HG03378 (cell line): ENCODE measurements at regions not wholly inside any gene's neighbourhood (a gene's known extent, or its start where the extent isn't known, plus 50 kb on each side); places are given as distances from the start of the nearest gene placed in this dataset.
"Not testable (repeated sequence)": the region's sequence is repeated elsewhere in the genome, so short reads cannot be mapped to it uniquely, and the experiment has no call there.

Experiments used
- ATAC-seq: cut with Tn5 transposase; IDR thresholded peaks from one replicate; pipeline ENCODE4 v1.9.1; 2021; ENCODE audit warnings: mild to moderate bottlenecking, moderate library complexity; ENCODE audit not compliant: unreplicated experiment

- no peak for ATAC-seq
Measured at GRCh38 chr6:67458265-67458664, 1176.8 kb upstream of the ADGRB3 start.

DNA sequence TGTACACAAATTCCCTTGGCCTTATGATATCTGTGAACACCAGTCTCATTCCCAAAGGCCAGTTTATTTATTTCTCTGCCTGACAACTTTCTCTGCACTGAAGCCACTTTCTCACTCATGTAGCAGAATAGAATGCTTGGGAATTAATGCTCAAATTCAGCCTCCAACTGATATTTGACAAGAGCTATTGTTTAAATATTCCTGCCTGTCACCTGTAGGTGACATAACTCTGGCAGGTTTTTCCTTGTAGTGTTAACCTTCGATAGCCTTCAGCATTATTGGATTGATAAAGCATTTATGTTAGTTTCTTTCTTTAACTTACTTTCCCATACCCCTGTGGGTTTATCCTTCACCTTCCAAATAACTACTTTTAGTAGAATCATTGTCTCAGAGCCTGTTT lies 1183.2 kb upstream of the ADGRB3 start:
- no peak for ATAC-seq

- no peak for ATAC-seq
Measured at GRCh38 chr6:67450641-67451040, 1184.4 kb upstream of the ADGRB3 start.

- ATAC-seq = no peak
Measured at GRCh38 chr6:67449602-67450001, 1185.5 kb upstream of the ADGRB3 start.

DNA sequence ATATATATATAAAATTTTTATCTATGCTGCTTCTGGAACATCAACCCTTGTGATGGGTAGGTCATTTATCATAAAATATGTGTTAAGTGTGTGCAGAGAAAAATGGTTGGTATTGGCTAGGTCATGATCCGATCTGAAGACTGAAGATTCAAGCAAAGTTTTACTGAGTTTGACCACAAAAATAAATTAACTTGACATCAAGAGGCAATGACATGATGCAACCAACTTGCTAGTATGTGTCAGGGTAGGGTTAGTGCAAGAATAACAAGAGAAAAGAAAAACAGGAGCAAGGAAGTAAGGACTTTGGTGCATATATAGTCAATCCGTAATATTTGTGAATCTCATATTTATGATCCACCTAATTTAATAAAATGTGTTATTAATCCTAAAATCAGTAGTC lies 1202.0 kb upstream of the ADGRB3 start:
- ATAC-seq = no peak

DNA sequence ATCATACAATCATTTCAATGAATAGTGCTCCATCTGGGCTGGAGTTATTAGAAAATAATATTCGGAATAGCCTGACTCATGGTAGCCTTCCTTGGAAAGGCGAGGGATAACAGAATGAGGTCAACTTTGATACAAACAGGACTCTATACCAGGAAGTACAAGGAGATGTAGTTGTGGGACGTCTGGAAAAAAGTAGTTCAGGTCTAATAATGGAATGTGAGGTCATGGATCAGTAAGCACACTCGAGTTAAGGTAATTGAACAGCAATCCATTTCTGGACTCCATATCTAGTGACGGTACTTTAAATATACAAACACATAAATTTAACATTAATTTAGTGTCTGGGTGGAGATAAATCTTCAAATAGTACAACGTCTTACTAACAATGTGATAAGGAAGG lies 1204.0 kb upstream of the ADGRB3 start:
- no peak for ATAC-seq

DNA sequence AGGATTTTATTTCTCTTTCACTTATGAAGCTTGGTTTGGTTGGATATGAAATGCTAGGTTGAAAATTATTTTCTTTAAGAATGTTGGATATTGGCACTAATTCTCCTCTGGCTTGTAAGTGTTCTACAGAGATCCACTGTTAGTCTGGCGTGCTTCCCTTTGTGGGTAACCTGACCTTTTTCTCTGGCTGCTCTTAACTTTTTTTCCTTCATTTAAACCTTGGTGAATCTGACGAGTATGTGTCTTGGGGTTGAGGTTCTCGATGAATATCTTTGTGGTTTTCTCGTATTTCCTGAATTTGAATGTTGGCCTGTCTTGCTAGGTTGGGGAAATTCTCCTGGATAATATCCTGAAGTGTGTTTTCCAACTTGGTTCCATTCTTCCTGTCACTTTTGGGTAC lies 1208.4 kb upstream of the ADGRB3 start:
- ATAC-seq = not testable (repeated sequence)

GRCh38 chr6:67412035-67412434 lies 1223.0 kb upstream of the ADGRB3 start:
- ATAC-seq = no peak

GRCh38 chr6:67411036-67411435 lies 1224.0 kb upstream of the ADGRB3 start:
- ATAC-seq = no peak

DNA sequence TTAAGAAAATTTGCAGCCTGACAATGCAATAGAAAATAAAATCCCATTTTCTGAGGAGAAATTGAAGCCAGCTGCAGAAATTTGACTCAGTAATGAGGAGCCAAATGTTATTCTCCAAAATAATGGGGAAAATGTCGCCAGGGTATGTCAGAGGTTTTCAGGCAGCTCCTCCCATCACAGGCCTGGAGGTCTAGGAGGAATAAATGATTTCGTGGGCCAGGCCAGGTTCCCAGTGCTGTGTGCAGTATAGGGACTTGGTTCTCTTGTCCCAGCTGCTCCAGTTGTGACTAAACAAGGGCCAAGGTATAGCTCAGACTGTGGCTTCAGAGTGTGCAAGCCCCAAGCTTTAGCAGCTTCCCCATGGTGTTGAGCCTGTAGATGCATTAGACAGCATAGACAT lies 1240.8 kb upstream of the ADGRB3 start:
- no peak for ATAC-seq

GRCh38 chr6:67393356-67393755 lies 1241.7 kb upstream of the ADGRB3 start:
- ATAC-seq = no peak

- ATAC-seq = no peak
Measured at GRCh38 chr6:67391955-67392354, 1243.1 kb upstream of the ADGRB3 start.

DNA sequence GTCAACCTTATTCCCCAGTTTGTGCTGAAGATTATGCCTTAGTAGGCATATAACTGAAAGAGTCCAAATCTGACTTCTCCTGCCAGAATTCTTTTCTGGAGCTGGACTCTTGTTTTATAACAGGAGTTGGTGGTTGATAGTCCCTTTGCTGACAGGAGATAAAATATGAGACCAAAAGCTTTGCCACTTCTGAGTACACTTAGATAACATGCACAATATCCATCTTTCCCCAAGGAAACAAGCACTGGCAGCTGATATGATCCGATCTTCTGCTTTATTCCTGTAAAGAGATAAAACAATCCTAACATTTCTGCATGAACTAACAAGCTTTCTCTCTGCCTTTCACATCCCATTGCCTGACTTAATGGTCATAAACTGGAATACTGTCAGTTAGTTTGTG lies 1265.4 kb upstream of the ADGRB3 start:
- ATAC-seq = no peak

GRCh38 chr6:67362976-67363375 lies 1272.1 kb upstream of the ADGRB3 start:
- no peak for ATAC-seq

- no peak for ATAC-seq
Measured at GRCh38 chr6:67361264-67361663, 1273.8 kb upstream of the ADGRB3 start.

- ATAC-seq = no peak
Measured at GRCh38 chr6:67358241-67358640, 1276.8 kb upstream of the ADGRB3 start.

DNA sequence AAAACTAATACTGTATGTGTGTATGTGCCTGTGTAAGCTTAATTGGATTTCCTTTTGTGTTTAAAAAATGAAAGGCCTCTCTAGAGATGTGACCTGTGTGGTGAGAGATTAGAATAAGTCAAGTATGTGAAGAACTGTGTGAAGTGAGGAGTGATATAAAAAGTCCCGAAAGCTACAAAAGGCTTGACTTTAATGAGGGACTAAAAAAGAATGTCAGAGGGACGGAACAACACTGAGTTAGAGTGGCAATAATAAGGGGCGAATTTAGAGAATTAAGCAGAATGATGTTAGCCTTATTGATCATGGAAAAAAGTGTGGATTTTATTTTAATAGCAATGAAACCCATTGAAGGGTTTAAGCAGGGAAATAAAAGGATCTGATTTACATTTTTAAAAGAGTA lies 1281.2 kb upstream of the ADGRB3 start:
- no peak for ATAC-seq

GRCh38 chr6:67352717-67353116 lies 1282.4 kb upstream of the ADGRB3 start:
- no peak for ATAC-seq

- no peak for ATAC-seq
Measured at GRCh38 chr6:67350729-67351128, 1284.4 kb upstream of the ADGRB3 start.

- no peak for ATAC-seq
Measured at GRCh38 chr6:67345946-67346345, 1289.1 kb upstream of the ADGRB3 start.

- ATAC-seq = no peak
Measured at GRCh38 chr6:67336014-67336413, 1299.1 kb upstream of the ADGRB3 start.

- ATAC-seq = no peak
Measured at GRCh38 chr6:67331304-67331703, 1303.8 kb upstream of the ADGRB3 start.

GRCh38 chr6:67328269-67328668 lies 1306.8 kb upstream of the ADGRB3 start:
- ATAC-seq = no peak
